Uterus (tissue), 3 donors: ENCODE measurements at regions not wholly inside any gene's neighbourhood (a gene's known extent, or its start where the extent isn't known, plus 50 kb on each side); places are given as distances from the start of the nearest gene placed in this dataset.

Experiments
- DNase-seq, 2 donors: peaks; one replicate each; pipeline ENCODE4 v3.0.0-alpha.2; 2019 to 2020
- H3K27ac ChIP-seq, 2 donors: fragments of 200-600 bp; sonication (generic); 1 replicate in 1 of 2; 2 replicates in 1 of 2; pipeline ENCODE4 v1.5.1; 2016 to 2018
- H3K27me3 ChIP-seq, 2 donors: fragments of 200-600 bp; sonication (generic); one replicate each; pipeline ENCODE4 v1.5.1; 2018 to 2019; ENCODE audit warnings: control low read depth in 1 of 2
- H3K36me3 ChIP-seq, 2 donors: fragments of 200-600 bp; sonication (generic); one replicate each; pipeline ENCODE4 v1.5.1; 2019; ENCODE audit warnings: control low read depth in 1 of 2
- H3K4me1 ChIP-seq, 2 donors: fragments of 200-600 bp; sonication (generic); one replicate each; pipeline ENCODE4 v1.5.1; 2018 to 2019; ENCODE audit warnings: control low read depth in 1 of 2
- H3K4me3 ChIP-seq, 2 donors: fragments of 200-600 bp; sonication (generic); 1 replicate in 1 of 2; 2 replicates in 1 of 2; pipeline ENCODE4 v1.5.1; 2018 to 2019; ENCODE audit warnings: mild to moderate bottlenecking in 1 of 2
- H3K9me3 ChIP-seq, 2 donors: fragments of 200-600 bp; sonication (generic); one replicate each; pipeline ENCODE4 v1.5.1; 2019; ENCODE audit warnings: control low read depth in 1 of 2
- CTCF ChIP-seq, 4 experiments: fragments of 200-600 bp in 2 of 4; fragments of 450-650 bp in 2 of 4; sonication (generic) in 2 of 4; IDR thresholded peaks; one replicate each; pipeline ENCODE4 v1.5.1; 2016 to 2019; ENCODE audit warnings: antibody characterized with exemption in 4 of 4, mild to moderate bottlenecking in 2 of 4, moderate library complexity in 1 of 4
- POLR2A ChIP-seq, 2 donors: fragments of 450-650 bp; IDR thresholded peaks; one replicate each; pipeline ENCODE4 v1.6.1; 2016; ENCODE audit warnings: antibody characterized with exemption in 2 of 2, mild to moderate bottlenecking in 1 of 2, moderate library complexity in 1 of 2
- intact Hi-C: fragments of 100-400 bp; cut with DNase I; formaldehyde crosslinking; loops from one replicate; pipeline ENCODE4 v1.15.1; 2023; ENCODE audit warnings: low total_unique reads
- donor health status: DM: yes; HTN: yes; CAD: no.

- H3K4me1 ChIP-seq, result no peaks in the 10 kb centered on the region
- H3K9me3 ChIP-seq, result no peaks in the 10 kb centered on the region
- H3K36me3 ChIP-seq, result no peaks in the 10 kb centered on the region
- no peak overlapping the region for H3K4me3 ChIP-seq
- intact Hi-C loops, result no loop called here
- H3K27me3 ChIP-seq, result no peaks in the 10 kb centered on the region
- peak overlapping the region in 1 of 2 donors; percentile 5 for H3K27ac ChIP-seq
- TF ChIP-seq POLR2A (IDR thresholded peaks at IDR 0.05), result no peak
- DNase-seq, result no peak
Observed at GRCh38 chr21:38744861-38745260, 60.9 kb upstream of the ETS2 start.

DNA sequence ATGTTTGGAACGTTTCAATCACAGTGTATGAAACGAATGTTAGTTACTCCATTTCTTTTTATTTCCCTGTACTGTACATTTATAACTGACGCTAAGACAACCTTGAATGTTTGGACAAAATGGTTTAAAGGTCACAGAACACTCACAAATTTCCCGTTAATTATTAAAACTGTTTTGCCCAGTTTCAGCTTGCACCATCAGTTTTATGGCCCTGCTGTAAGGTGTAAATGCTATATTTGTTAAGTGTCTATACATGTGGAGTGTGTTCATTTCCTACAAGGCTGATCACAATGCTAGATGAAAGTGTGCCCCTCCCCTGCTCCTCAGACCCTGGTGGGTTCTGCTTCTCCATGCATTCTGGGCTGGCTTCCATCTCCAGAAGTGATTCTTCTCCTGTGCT, 57.9 kb upstream of the ETS2 start:
- Histone ChIP-seq H3K4me1 (no peaks in the 10 kb centered on the region), H3K36me3 (no peaks in the 10 kb centered on the region), H3K27me3 (no peaks in the 10 kb centered on the region), H3K9me3 (no peaks in the 10 kb centered on the region), H3K27ac (no peak overlapping the region), H3K4me3 (no peak overlapping the region)
- TF ChIP-seq POLR2A (IDR thresholded peaks at IDR 0.05) (no peak), CTCF (IDR thresholded peaks at IDR 0.05) (no peak)
- intact Hi-C loops, result no loop called here
- DNase-seq, result no peak

GRCh38 chr21:38751379-38752050, 54.2 kb upstream of the ETS2 start:
- Histone ChIP-seq H3K9me3 (no peaks in the 10 kb centered on the region), H3K36me3 (no peaks in the 10 kb centered on the region), H3K4me1 (no peaks in the 10 kb centered on the region), H3K27ac (no peak overlapping the region), H3K4me3 (no peak overlapping the region), H3K27me3 (no peaks in the 10 kb centered on the region)
- TF ChIP-seq POLR2A (IDR thresholded peaks at IDR 0.05) (no peak), CTCF (IDR thresholded peaks at IDR 0.05) (no peak)
- no peak for DNase-seq
- intact Hi-C loops, result loop anchor here (10.0 kb wide), 1 partner anchor 53 kb away; the partner anchor contains the start of gene ETS2

DNA sequence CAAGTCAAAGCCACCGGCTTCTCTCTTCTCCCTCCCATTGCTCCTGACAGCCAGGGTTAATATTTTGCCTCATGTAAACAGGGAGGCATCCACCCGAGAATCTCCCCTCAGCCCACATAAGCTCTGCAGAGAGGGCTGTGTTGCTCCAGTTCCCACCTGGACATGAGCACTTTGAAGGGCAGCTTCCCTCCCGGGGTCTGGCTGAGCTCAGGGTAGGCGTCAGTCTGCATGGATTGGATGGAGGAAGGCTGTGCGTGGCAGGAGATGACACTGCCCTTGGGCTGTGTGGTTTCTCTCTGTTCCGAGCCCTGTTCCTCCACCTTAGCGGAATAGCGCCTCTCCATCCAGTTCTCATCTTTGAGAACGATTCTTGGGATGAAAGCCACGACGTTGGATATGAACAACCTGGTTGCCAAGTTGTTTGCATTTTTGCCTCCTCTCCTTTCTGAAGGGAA, 53.7 kb upstream of the ETS2 start:
- intact Hi-C loops, result loop anchor here (10.0 kb wide), 1 partner anchor 53 kb away; the partner anchor contains the start of gene ETS2
- DNase-seq, result no peak
- H3K4me3 ChIP-seq, result no peak overlapping the region
- TF ChIP-seq CTCF (IDR thresholded peaks at IDR 0.05) (no peak), POLR2A (IDR thresholded peaks at IDR 0.05) (no peak)
- H3K9me3 ChIP-seq, result no peaks in the 10 kb centered on the region
- no peaks in the 10 kb centered on the region for H3K27me3 ChIP-seq
- H3K36me3 ChIP-seq, result no peaks in the 10 kb centered on the region
- no peak overlapping the region for H3K27ac ChIP-seq
- H3K4me1 ChIP-seq, result no peaks in the 10 kb centered on the region

DNA sequence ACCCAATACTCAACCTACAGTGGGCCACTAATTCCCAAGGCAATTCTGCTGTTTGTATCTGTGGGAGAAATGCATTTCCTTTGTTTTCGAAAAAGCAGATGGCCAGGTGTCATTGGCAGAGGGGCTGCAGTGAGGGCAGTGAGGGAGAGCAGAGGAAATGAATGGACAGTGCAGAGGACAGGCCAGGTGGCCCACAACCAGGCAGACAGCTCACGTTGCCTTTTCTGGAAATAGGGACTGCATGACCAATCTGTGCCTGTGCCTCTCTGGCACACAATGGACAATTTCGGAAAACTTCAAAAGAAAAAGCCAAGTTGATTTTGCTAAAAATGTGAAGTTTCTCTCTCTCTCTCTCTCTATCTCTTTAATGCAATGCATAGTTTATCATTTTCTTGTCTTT, 52.6 kb upstream of the ETS2 start:
- Histone ChIP-seq H3K36me3 (no peaks in the 10 kb centered on the region), H3K27me3 (no peaks in the 10 kb centered on the region), H3K27ac (no peak overlapping the region), H3K9me3 (no peaks in the 10 kb centered on the region), H3K4me1 (no peaks in the 10 kb centered on the region), H3K4me3 (no peak overlapping the region)
- no peak for DNase-seq
- intact Hi-C loops, result loop anchor here (10.0 kb wide), 1 partner anchor 52 kb away; the partner anchor contains the start of gene ETS2
- no peak for TF ChIP-seq CTCF (IDR thresholded peaks at IDR 0.05)
- no peak for TF ChIP-seq POLR2A (IDR thresholded peaks at IDR 0.05)
